ENCODE measurements at regions not wholly inside any gene's neighbourhood (a gene's known extent, or its start where the extent isn't known, plus 50 kb on each side); places are given as distances from the start of the nearest gene placed in this dataset.

DNA sequence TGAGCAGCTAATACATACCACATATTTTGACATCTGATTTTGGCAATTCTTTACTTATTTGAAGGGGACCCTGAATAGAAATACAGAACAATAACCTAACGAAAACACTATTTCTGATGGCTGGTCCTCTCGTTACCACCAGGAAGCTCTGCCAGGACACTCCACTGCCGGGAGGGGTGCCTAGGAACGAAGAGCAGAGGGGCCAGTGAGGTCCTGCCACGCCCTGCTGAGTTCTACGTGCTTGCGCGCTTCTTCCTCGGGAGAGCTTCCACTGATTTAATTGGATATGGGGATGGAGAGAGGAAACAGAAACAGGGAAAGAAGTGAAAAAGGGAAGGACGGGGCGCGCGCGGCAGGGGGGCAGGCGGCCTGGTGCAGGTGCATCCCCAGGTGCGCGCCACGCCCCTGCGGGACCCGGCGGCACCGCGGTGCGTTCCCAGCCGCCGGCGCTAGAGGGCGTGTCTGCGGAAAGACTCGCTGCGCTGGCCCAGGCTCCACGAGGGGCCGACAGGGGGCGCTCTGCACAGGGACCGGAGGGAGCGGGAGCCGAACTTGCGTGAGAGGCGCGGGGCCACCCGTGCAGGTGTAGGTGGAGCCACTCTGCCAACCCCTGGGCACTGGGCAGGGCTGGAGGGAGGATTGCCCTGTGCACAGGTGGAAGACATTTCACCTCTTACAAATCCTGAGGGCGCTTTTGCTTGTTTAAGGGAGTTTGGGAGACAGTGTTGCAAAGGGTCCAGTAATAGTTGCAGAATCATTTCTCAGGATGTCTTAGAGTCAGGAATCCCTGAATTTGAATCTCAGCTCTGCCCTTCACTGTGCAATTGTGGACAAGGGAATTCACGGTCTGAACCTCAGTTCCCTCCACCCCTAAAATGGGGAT, 986.3 kb upstream of the TMEM132C start:
- no peak overlapping the region for H3K4me3 ChIP-seq
- no peaks in the 10 kb centered on the region for H3K9me3 ChIP-seq
- no peak overlapping the region for H3K27ac ChIP-seq
- ATAC-seq, result peak; percentile 94
- H3K4me1 ChIP-seq, result no peaks in the 10 kb centered on the region
- no peaks in the 10 kb centered on the region for H3K36me3 ChIP-seq
- H3K27me3 ChIP-seq, result peaks cover 13% of the 10 kb centered on the region
- intact Hi-C loops (cut with DNase I), result no loop called here
- DNase-seq, result peak; percentile 82
- TF ChIP-seq, protein P1, sequence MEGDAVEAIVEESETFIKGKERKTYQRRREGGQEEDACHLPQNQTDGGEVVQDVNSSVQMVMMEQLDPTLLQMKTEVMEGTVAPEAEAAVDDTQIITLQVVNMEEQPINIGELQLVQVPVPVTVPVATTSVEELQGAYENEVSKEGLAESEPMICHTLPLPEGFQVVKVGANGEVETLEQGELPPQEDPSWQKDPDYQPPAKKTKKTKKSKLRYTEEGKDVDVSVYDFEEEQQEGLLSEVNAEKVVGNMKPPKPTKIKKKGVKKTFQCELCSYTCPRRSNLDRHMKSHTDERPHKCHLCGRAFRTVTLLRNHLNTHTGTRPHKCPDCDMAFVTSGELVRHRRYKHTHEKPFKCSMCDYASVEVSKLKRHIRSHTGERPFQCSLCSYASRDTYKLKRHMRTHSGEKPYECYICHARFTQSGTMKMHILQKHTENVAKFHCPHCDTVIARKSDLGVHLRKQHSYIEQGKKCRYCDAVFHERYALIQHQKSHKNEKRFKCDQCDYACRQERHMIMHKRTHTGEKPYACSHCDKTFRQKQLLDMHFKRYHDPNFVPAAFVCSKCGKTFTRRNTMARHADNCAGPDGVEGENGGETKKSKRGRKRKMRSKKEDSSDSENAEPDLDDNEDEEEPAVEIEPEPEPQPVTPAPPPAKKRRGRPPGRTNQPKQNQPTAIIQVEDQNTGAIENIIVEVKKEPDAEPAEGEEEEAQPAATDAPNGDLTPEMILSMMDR (IDR thresholded peaks at IDR 0.05), result peak; percentile 83

DNA sequence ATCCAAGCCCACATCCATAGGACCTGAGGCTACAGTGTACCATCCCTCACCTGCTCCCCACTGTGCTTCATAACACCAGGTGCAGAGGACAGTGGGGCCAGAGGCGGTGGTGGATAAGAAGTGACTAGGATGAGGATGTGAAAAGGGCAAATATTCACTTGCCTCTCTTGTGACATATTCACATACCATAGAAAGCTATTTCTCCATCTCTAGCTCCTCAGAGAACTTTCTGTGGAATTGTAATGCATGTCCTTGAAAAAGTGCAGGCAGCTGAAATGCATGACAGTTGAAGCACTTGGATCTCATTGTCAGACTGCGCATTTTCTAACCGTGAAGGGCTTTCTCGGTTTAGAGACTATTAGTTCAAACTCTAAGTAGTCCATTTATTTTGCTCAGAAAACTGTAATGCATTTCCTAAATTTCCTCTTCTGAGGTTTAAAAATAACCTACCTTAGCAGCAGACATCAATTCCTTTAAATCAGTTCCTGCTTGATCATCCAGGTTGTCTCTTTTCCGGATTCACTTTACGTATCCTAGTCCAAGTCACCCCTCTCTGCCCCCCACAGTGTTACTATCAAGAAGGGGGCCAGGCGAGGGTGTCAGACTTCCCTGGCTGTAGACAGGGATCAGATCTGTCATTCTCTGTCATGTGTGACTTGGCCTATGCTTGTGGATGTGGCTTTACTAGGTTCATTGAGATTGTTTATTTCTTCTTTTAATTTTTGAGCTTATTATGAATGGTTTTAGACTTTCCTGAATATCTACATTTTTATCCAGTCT, 984.0 kb upstream of the TMEM132C start:
- no peaks in the 10 kb centered on the region for H3K9me3 ChIP-seq
- ATAC-seq (no peak), DNase-seq (no peak)
- intact Hi-C loops (cut with DNase I), result no loop called here
- H3K4me1 ChIP-seq, result no peaks in the 10 kb centered on the region
- H3K36me3 ChIP-seq, result no peaks in the 10 kb centered on the region
- TF ChIP-seq, protein P1 (IDR thresholded peaks at IDR 0.05), result no peak
- no peak overlapping the region for H3K4me3 ChIP-seq
- H3K27ac ChIP-seq, result no peak overlapping the region
- H3K27me3 ChIP-seq, result peaks cover 13% of the 10 kb centered on the region

DNA sequence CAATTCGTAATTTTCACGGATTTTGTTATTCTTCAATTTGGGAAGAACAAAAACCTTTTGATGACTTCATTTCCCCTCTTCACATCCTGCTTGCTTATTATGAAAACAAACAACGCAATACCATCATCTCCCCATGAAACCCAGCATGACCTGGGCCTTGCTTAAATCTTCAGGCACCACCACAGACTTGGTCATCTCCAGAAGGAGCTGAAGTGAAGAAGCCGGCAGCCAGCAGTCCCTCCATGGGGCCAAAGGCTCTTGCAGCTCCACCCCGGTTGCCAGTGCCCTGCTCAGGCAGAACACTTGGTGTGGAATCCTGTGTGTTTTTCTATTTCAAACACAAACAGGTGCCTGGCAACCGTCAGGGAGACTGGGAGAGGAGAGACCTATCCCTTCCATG, 982.9 kb upstream of the TMEM132C start:
- intact Hi-C loops (cut with DNase I), result no loop called here
- Histone ChIP-seq H3K9me3 (no peaks in the 10 kb centered on the region), H3K36me3 (no peaks in the 10 kb centered on the region)

DNA sequence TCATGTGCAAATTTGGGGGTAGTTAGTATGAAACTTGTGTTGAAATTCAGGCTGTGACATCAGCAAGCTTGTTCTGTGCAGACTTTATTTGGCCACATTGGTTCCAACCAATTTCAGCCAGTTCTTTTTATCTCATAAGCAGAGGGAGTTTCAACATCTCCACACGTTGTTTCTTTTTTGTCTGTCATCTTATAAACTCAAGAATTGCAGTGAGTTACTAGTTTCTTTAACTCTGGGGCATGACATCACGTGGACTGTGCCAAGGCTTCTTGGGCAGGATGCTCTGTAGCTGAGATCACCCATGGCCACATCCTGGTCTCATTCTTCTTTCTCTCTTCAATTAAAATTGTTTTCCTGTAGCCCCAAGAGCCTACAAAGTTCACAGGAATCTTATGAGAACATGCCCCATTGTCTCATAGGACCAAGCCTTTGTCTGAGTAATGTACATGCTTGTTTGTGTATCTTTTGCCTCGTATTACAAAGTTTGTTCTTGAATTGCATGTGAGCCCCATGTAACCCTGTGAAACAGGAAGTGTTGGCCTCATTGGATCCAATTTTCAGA, 982.0 kb upstream of the TMEM132C start:
- Histone ChIP-seq H3K4me1 (no peaks in the 10 kb centered on the region), H3K27me3 (peaks cover 9% of the 10 kb centered on the region), H3K36me3 (no peaks in the 10 kb centered on the region), H3K9me3 (no peaks in the 10 kb centered on the region), H3K27ac (no peak overlapping the region), H3K4me3 (no peak overlapping the region)
- DNase-seq (no peak), ATAC-seq (no peak)
- TF ChIP-seq, protein P1 (IDR thresholded peaks at IDR 0.05), result no peak
- intact Hi-C loops (cut with DNase I), result no loop called here

More for the DNA sequence above, 982.9 kb upstream of the TMEM132C start:
- no peak overlapping the region for H3K4me3 ChIP-seq
- H3K27ac ChIP-seq, result no peak overlapping the region
- no peak for DNase-seq
- TF ChIP-seq, protein P1 (IDR thresholded peaks at IDR 0.05), result no peak
- peaks cover 13% of the 10 kb centered on the region for H3K27me3 ChIP-seq
- ATAC-seq, result no peak
- no peaks in the 10 kb centered on the region for H3K4me1 ChIP-seq

DNA sequence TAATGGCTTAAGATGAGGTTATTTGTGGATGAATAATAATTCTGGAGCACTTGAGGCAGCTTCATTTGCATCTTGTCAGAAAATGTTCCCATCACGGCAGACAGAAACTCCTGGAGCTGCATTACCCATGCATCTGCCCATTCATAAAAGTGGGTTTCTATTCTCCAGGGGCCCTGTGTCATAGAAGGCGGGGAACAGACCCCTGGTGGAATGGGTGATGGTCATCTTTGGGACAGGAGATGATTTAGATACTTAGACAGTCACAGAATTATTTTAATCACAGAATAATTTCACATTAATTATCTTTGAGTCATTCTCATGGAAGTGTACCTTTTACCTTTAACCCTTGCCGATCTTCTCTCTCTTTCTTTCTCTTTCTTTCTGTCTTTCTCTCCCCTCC, 980.7 kb upstream of the TMEM132C start:
- H3K27ac ChIP-seq, result no peak overlapping the region
- TF ChIP-seq, protein P1 (IDR thresholded peaks at IDR 0.05), result no peak
- no peak overlapping the region for H3K4me3 ChIP-seq
- no peaks in the 10 kb centered on the region for H3K9me3 ChIP-seq
- no peaks in the 10 kb centered on the region for H3K27me3 ChIP-seq
- H3K4me1 ChIP-seq, result no peaks in the 10 kb centered on the region
- DNase-seq (no peak), ATAC-seq (no peak)
- intact Hi-C loops (cut with DNase I), result no loop called here
- H3K36me3 ChIP-seq, result no peaks in the 10 kb centered on the region

Measured in upper lobe of right lung (tissue), 1 donor.